ENCODE measurements at regions not wholly inside any gene's neighbourhood (a gene's known extent, or its start where the extent isn't known, plus 50 kb on each side); places are given as distances from the start of the nearest gene placed in this dataset.

- H3K4me3 Mint-ChIP-seq = no peak overlapping the region
- no peak overlapping the region for H2BK15ac ChIP-seq (ENCODE audit: low read depth, low read length)
- no peak overlapping the region for H3T11ph ChIP-seq (ENCODE audit: low read length)
- H3K9me3 ChIP-seq (ENCODE audit: control insufficient read depth, low read depth, low read length) = no peaks in the 10 kb centered on the region
- H3K27ac ChIP-seq (ENCODE audit: insufficient read length, low read depth, low read length) = no peak overlapping the region
- no peak overlapping the region for H4K8ac ChIP-seq (replicated peaks; ENCODE audit: insufficient read length, low read depth, low read length)
- no peak for DNase-seq
- no peak for TF ChIP-seq CTCF (conservative IDR thresholded peaks at IDR 0.05)
- H3K14ac ChIP-seq (ENCODE audit: insufficient read depth, low read length) = no peak overlapping the region
- peaks cover 2% of the 10 kb centered on the region; the same call in 1 of the 2 replicates for H3K27me3 Mint-ChIP-seq (ENCODE audit: low read depth)
- no peak overlapping the region for H2BK120ac ChIP-seq (ENCODE audit: low read depth, low read length, poor library complexity, severe bottlenecking)
- H3K9me3 Mint-ChIP-seq = peaks cover 3 to 6% of the 10 kb centered on the region in 2 experiments; a peak in 4 of 5 replicates
- no peak overlapping the region for H2BK5ac ChIP-seq (ENCODE audit: insufficient read length, low read length)
- no peak overlapping the region for H3K18ac ChIP-seq (ENCODE audit: insufficient read length, low read depth, low read length)
- H3K4ac ChIP-seq (ENCODE audit: low read depth, low read length) = no peak overlapping the region
- H2BK12ac ChIP-seq (ENCODE audit: insufficient read length, low read depth, low read length) = no peak overlapping the region
- H3K23ac ChIP-seq (ENCODE audit: insufficient read length, low read depth, low read length) = no peak overlapping the region
- peaks cover 0 to 10% (median 0%) of the 10 kb centered on the region in 3 experiments; a peak in 3 of 7 replicates for H3K36me3 Mint-ChIP-seq (ENCODE audit: insufficient read depth in 1 of 3, low read depth in 3 of 3)
- no peaks in the 10 kb centered on the region for H3K79me1 ChIP-seq (ENCODE audit: insufficient read depth, low read depth, low read length, poor library complexity, severe bottlenecking)
- H3K56ac ChIP-seq (ENCODE audit: insufficient read length, low read depth, low read length) = no peak overlapping the region
- H3K4me1 ChIP-seq (ENCODE audit: insufficient read depth, low read length) = no peaks in the 10 kb centered on the region
- no peak overlapping the region for H2AFZ ChIP-seq (ENCODE audit: low read length)
- no peak overlapping the region for H4K5ac ChIP-seq (ENCODE audit: insufficient read length, low read depth, low read length)
- H4K91ac ChIP-seq (ENCODE audit: insufficient read length, low read depth, low read length) = no peak overlapping the region
- H3K27ac Mint-ChIP-seq = no peak overlapping the region
- no peaks in the 10 kb centered on the region for H3K27me3 ChIP-seq (ENCODE audit: insufficient read depth, low read length)
- no peaks in the 10 kb centered on the region for H3K79me2 ChIP-seq (ENCODE audit: insufficient read depth, low read length)
- H3K23me2 ChIP-seq (ENCODE audit: insufficient read length, low read depth, low read length, poor library complexity, severe bottlenecking) = no peaks in the 10 kb centered on the region
- no peaks in the 10 kb centered on the region for H4K20me1 ChIP-seq (ENCODE audit: control insufficient read depth, insufficient read depth, insufficient read length)
- no peak overlapping the region for H2AK5ac ChIP-seq (ENCODE audit: insufficient read length, low read length)
- no peak overlapping the region for H3K4me2 ChIP-seq (ENCODE audit: insufficient read depth, insufficient read length, low read length)
- H3K4me1 Mint-ChIP-seq = no peaks in the 10 kb centered on the region
- H3K9ac ChIP-seq (ENCODE audit: extremely low read depth, insufficient read length, low read length) = no peak overlapping the region
- H2BK20ac ChIP-seq (ENCODE audit: low read depth, low read length, poor library complexity, severe bottlenecking) = no peak overlapping the region
Measured at GRCh38 chr3:103829723-103830326, 1395.0 kb downstream of the ZPLD1 start.
